ENCODE measurements at regions not wholly inside any gene's neighbourhood (a gene's known extent, or its start where the extent isn't known, plus 50 kb on each side); places are given as distances from the start of the nearest gene placed in this dataset.

GRCh38 chr1:148290881-148291280 is 138.8 kb upstream of the NBPF11 start:
- no peak for TF ChIP-seq POLR2A (IDR thresholded peaks at IDR 0.05)
- no peak for TF ChIP-seq CTCF (IDR thresholded peaks at IDR 0.05)
- TF ChIP-seq EP300 (IDR thresholded peaks at IDR 0.05), result no peak
- TF ChIP-seq POLR2AphosphoS5 (IDR thresholded peaks at IDR 0.05), result no peak
